ENCODE measurements at regions not wholly inside any gene's neighbourhood (a gene's known extent, or its start where the extent isn't known, plus 50 kb on each side); places are given as distances from the start of the nearest gene placed in this dataset.
A peak's percentile ranks its signal among the peaks of the same experiment; 100 is the strongest.

- no peak overlapping the region for H3K4me3 ChIP-seq
- no peaks in the 10 kb centered on the region for H3K4me1 ChIP-seq
- 83% methylated on average over 3 of the region's 4 CpGs for WGBS (ENCODE audit: insufficient coverage, low coverage, low lambda C conversion rate, missing lambda C conversion rate)
- no peaks in the 10 kb centered on the region for H3K36me3 ChIP-seq
- H3K27me3 ChIP-seq = no peaks in the 10 kb centered on the region
- no peaks in the 10 kb centered on the region for H3K9me3 ChIP-seq
- TF ChIP-seq CTCF (IDR thresholded peaks at IDR 0.05) (no peak), POLR2A (IDR thresholded peaks at IDR 0.05) (no peak)
- H3K27ac ChIP-seq = no peak overlapping the region
- ATAC-seq (no peak), DNase-seq (no peak)
- intact Hi-C loops (cut with DNase I) = no loop called here
Observed at GRCh38 chr15:62766599-62766998, 275.9 kb upstream of the TPM1 start.

GRCh38 chr15:62769604-62770003 is 272.9 kb upstream of the TPM1 start:
- ATAC-seq (no peak), DNase-seq (no peak)
- H3K27me3 ChIP-seq = no peaks in the 10 kb centered on the region
- no peak overlapping the region for H3K27ac ChIP-seq
- no peak for TF ChIP-seq CTCF (IDR thresholded peaks at IDR 0.05)
- TF ChIP-seq POLR2A (IDR thresholded peaks at IDR 0.05) = no peak
- H3K9me3 ChIP-seq = no peaks in the 10 kb centered on the region
- no peak overlapping the region for H3K4me3 ChIP-seq
- H3K4me1 ChIP-seq = no peaks in the 10 kb centered on the region
- intact Hi-C loops (cut with DNase I) = no loop called here
- 87% methylated on average over 3 of the region's 3 CpGs for WGBS (ENCODE audit: insufficient coverage, low coverage, low lambda C conversion rate, missing lambda C conversion rate)
- H3K36me3 ChIP-seq = no peaks in the 10 kb centered on the region

DNA sequence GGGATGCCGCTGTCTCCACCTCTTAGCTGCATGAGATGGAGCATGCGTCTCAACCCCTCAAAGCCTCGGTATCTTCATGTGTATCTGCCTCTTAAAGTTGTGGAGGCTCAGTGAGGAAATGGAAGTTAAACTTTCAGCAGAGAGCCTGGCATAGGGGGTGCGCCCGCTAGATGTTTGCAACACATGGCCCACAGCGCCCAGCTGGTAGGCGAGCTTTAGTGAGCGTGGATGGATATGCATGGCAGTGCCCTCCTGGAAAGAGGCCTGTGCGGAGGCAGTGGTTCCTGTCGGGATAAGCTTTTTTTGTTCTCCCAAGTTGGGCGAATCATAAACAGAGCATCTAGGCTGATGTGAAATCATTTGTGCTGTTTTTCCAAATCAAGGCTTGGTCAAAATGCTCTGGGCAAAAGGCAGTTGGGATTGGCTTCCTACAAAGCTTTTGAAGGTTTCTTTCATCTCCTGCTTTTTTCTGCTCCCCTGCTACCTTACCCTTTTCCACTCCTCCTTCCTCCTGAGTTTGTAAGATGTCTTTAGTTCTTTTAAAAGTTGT is 272.4 kb upstream of the TPM1 start:
- Histone ChIP-seq H3K27ac (no peak overlapping the region), H3K4me1 (no peaks in the 10 kb centered on the region), H3K27me3 (no peaks in the 10 kb centered on the region), H3K4me3 (no peak overlapping the region), H3K9me3 (no peaks in the 10 kb centered on the region), H3K36me3 (no peaks in the 10 kb centered on the region)
- DNase-seq (no peak), ATAC-seq (peak in 1 of 4 donors; percentile 22)
- TF ChIP-seq CTCF (IDR thresholded peaks at IDR 0.05) (no peak), POLR2A (IDR thresholded peaks at IDR 0.05) (no peak)
- intact Hi-C loops (cut with DNase I) = no loop called here
- 95% methylated on average over 5 of the region's 11 CpGs for WGBS (ENCODE audit: insufficient coverage, low coverage, low lambda C conversion rate, missing lambda C conversion rate)

GRCh38 chr15:62770752-62771151 is 271.8 kb upstream of the TPM1 start:
- DNase-seq (no peak), ATAC-seq (no peak)
- no peak for TF ChIP-seq CTCF (IDR thresholded peaks at IDR 0.05)
- no peak for TF ChIP-seq POLR2A (IDR thresholded peaks at IDR 0.05)
- WGBS (ENCODE audit: insufficient coverage, low coverage, low lambda C conversion rate, missing lambda C conversion rate) = 90% methylated on average over 6 of the region's 7 CpGs
- Histone ChIP-seq H3K36me3 (no peaks in the 10 kb centered on the region), H3K9me3 (no peaks in the 10 kb centered on the region), H3K27ac (no peak overlapping the region), H3K4me3 (no peak overlapping the region), H3K4me1 (no peaks in the 10 kb centered on the region), H3K27me3 (no peaks in the 10 kb centered on the region)
- intact Hi-C loops (cut with DNase I) = no loop called here

GRCh38 chr15:62771234-62771633 is 271.3 kb upstream of the TPM1 start:
- no peaks in the 10 kb centered on the region for H3K9me3 ChIP-seq
- H3K4me1 ChIP-seq = no peaks in the 10 kb centered on the region
- H3K27me3 ChIP-seq = no peaks in the 10 kb centered on the region
- no peak overlapping the region for H3K27ac ChIP-seq
- TF ChIP-seq POLR2A (IDR thresholded peaks at IDR 0.05) (no peak), CTCF (IDR thresholded peaks at IDR 0.05) (no peak)
- intact Hi-C loops (cut with DNase I) = no loop called here
- ATAC-seq = no peak
- no peak overlapping the region for H3K4me3 ChIP-seq
- no peaks in the 10 kb centered on the region for H3K36me3 ChIP-seq
- WGBS (ENCODE audit: insufficient coverage, low coverage, low lambda C conversion rate, missing lambda C conversion rate) = 94% methylated on average over 2 of the region's 2 CpGs
- DNase-seq = no peak
